WERI-Rb-1 (cell line): ENCODE measurements at regions not wholly inside any gene's neighbourhood (a gene's known extent, or its start where the extent isn't known, plus 50 kb on each side); places are given as distances from the start of the nearest gene placed in this dataset.

Experiments used
- DNase-seq: peaks from one replicate; pipeline ENCODE4 v3.0.0-alpha.2; 2020
- H3K27ac ChIP-seq: fragments of 250-450 bp; sonication (Bioruptor Pico); 2 replicates; pipeline ENCODE4 v1.5.1; 2020; ENCODE audit warnings: mild to moderate bottlenecking, moderate library complexity
- H3K27me3 ChIP-seq: fragments of 250-450 bp; sonication (Bioruptor Pico); 2 replicates; pipeline ENCODE4 v1.5.1; 2021; ENCODE audit warnings: mild to moderate bottlenecking, low read depth, moderate library complexity; ENCODE audit not compliant: insufficient read depth, severe bottlenecking
- H3K36me3 ChIP-seq: fragments of 250-450 bp; sonication (Bioruptor Pico); 2 replicates; pipeline ENCODE4 v1.5.1; 2020; ENCODE audit warnings: mild to moderate bottlenecking, moderate library complexity
- H3K4me3 ChIP-seq: 2 replicates; pipeline ENCODE4 v1.5.1; 2011; ENCODE audit warnings: low read depth, mild to moderate bottlenecking, control low read depth, low read length
- H3K9me3 ChIP-seq: fragments of 250-450 bp; sonication (Bioruptor Pico); 2 replicates; pipeline ENCODE4 v1.5.1; 2021; ENCODE audit warnings: mild to moderate bottlenecking, moderate library complexity; ENCODE audit not compliant: severe bottlenecking
- CTCF ChIP-seq: IDR thresholded peaks from 2 replicates; pipeline ENCODE4 v1.5.1; 2011; ENCODE audit warnings: low read depth, mild to moderate bottlenecking, control low read depth, inconsistent platforms, low read length

- Histone ChIP-seq H3K9me3 (peaks cover 3% of the 10 kb centered on the region), H3K4me3 (no peak overlapping the region), H3K27ac (no peak overlapping the region), H3K27me3 (no peaks in the 10 kb centered on the region), H3K36me3 (no peaks in the 10 kb centered on the region)
- DNase-seq: no peak
- TF ChIP-seq CTCF: no peak
Observed at GRCh38 chr16:17718495-17718894, 247.7 kb upstream of the XYLT1 start.

- Histone ChIP-seq H3K27ac (no peak overlapping the region), H3K4me3 (no peak overlapping the region), H3K27me3 (no peaks in the 10 kb centered on the region), H3K36me3 (no peaks in the 10 kb centered on the region), H3K9me3 (no peaks in the 10 kb centered on the region)
- no peak for TF ChIP-seq CTCF
- DNase-seq: no peak
Observed at GRCh38 chr16:17705847-17706246, 235.1 kb upstream of the XYLT1 start.

GRCh38 chr16:17696616-17697015, 225.9 kb upstream of the XYLT1 start:
- DNase-seq: no peak
- TF ChIP-seq CTCF: no peak
- no peaks in the 10 kb centered on the region for H3K36me3 ChIP-seq

GRCh38 chr16:17692484-17692883, 221.7 kb upstream of the XYLT1 start:
- H3K4me3 ChIP-seq: no peak overlapping the region
- DNase-seq: no peak
- TF ChIP-seq CTCF: no peak
- H3K27ac ChIP-seq: no peak overlapping the region
- no peaks in the 10 kb centered on the region for H3K9me3 ChIP-seq
- H3K27me3 ChIP-seq: no peaks in the 10 kb centered on the region
- no peaks in the 10 kb centered on the region for H3K36me3 ChIP-seq

More at GRCh38 chr16:17696616-17697015, 225.9 kb upstream of the XYLT1 start:
- Histone ChIP-seq H3K9me3 (no peaks in the 10 kb centered on the region), H3K27ac (no peak overlapping the region), H3K27me3 (no peaks in the 10 kb centered on the region), H3K4me3 (no peak overlapping the region)

- no peak for DNase-seq
- H3K27me3 ChIP-seq: no peaks in the 10 kb centered on the region
- no peak overlapping the region for H3K27ac ChIP-seq
- no peak overlapping the region for H3K4me3 ChIP-seq
- no peaks in the 10 kb centered on the region for H3K9me3 ChIP-seq
- no peak for TF ChIP-seq CTCF
- H3K36me3 ChIP-seq: no peaks in the 10 kb centered on the region
Observed at GRCh38 chr16:17691899-17692176, 221.1 kb upstream of the XYLT1 start.

GRCh38 chr16:17691106-17691898, 220.5 kb upstream of the XYLT1 start:
- TF ChIP-seq CTCF: no peak
- Histone ChIP-seq H3K27ac (no peak overlapping the region), H3K4me3 (no peak overlapping the region), H3K27me3 (no peaks in the 10 kb centered on the region), H3K9me3 (no peaks in the 10 kb centered on the region), H3K36me3 (no peaks in the 10 kb centered on the region)
- no peak for DNase-seq
